NCI-H82 treated with DMSO at 0.1 percent for 48 hours (cell line): ENCODE measurements at regions not wholly inside any gene's neighbourhood (a gene's known extent, or its start where the extent isn't known, plus 50 kb on each side); places are given as distances from the start of the nearest gene placed in this dataset.

ENCODE experiments used
- DNase-seq: peaks from one replicate; lab custom pipeline; 2025; ENCODE audit not compliant: unreplicated experiment; lab: John Stamatoyannopoulos, UW

DNA sequence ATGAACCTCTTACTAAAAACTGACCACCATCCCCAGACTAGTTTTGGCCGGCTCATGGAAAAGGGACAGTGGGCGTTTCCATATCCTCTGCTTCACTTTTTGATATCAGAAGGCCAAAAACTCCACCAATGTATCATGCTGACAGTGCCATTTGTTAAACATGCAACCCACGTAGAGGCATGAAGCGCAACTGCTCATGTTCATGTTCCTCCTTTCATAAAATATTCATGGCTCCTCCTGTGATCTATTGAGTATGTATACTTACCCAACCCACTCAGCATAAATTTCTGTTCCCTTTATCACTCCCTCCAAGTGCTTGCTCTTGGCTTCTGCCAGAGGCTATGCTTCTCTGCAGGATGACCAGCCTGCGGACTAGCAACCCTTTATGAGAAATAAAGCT lies 58.7 kb upstream of the TGFBR2 start:
- no peak for DNase-seq

DNA sequence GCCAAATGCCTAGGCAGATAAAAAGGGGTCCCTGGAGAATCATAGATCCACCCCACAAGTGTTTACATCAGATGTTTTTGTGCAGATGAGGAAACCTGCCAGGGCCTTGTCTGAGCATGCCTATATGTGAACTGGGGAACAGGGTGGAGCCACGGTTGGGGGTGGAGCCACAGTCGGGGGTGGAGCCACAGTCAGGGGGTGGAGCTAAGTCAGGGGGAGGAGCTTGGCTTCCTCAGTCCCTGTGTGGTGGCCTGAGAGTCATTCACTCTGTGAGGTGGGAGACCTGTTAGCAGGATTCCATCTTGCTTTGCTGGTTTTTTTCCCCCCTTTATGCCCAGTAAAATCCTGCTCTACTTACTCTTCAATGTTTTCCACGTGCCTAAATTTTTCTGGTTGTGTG lies 57.8 kb upstream of the TGFBR2 start:
- no peak for DNase-seq

DNA sequence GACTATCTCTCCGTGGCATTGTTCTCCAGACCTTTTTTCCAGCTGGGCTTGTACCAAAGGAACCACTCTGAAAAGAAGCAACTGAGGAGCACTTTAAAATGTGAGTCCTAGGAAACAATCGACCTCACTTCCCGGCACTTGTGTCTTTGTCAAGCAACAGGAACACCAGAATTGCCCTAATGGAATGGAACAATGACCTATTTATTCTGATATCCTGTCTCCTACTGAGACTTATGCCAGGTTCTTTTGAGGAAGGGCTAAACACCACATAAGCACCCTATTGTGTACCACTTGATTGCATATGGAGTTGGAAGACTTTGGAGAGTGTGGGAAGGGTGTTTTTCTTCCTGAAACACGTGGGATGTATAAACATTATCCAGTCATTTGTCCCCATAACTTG lies 56.8 kb upstream of the TGFBR2 start:
- no peak for DNase-seq

DNA sequence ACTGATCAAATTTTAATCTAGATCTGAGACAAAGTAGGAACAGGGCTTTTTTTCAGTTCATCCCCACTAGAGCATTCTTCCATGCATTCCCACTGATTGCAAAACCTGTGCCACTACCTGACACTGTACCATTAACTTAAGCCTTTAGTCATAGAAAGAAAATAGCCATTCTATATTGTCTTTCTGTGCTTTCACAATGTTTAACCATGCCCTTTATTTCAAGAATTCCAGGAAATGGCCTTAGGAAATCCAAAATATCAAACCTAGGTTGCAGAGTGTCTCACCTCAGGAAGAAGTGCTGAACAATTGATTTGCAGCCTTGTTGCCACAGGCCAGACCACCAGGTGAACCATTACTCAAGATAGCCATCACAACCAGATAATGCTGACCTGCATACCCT lies 56.2 kb upstream of the TGFBR2 start:
- DNase-seq, result no peak

GRCh38 chr3:30551266-30551665 lies 55.1 kb upstream of the TGFBR2 start:
- no peak for DNase-seq

- no peak for DNase-seq
Measured at GRCh38 chr3:30551927-30552326, 54.5 kb upstream of the TGFBR2 start.

- no peak for DNase-seq
Measured at GRCh38 chr3:30553641-30554316, 52.6 kb upstream of the TGFBR2 start.

GRCh38 chr3:30554317-30554690 lies 52.1 kb upstream of the TGFBR2 start:
- DNase-seq, result no peak

DNA sequence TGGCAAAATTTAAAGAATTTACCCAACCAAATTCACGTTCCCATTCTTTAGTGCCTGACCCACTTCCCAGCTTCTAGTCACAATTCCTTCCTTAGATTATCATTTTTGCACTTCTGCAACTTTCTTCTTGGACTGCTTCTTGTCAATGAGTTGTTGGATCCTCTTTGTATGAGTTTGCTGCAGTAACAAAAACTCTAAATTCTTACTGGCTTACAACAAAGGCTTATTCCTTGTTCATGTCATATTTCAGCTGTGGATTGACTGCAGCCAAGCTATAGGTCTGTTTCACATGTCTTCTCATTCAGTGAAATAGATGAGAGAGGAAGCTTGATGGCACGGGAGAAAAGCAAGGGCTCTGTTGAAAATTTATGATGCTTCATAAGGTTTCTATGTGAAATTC lies 50.4 kb upstream of the TGFBR2 start:
- no peak for DNase-seq
